ENCODE measurements at regions not wholly inside any gene's neighbourhood (a gene's known extent, or its start where the extent isn't known, plus 50 kb on each side); places are given as distances from the start of the nearest gene placed in this dataset.
A peak's percentile ranks its signal among the peaks of the same experiment; 100 is the strongest.

DNA sequence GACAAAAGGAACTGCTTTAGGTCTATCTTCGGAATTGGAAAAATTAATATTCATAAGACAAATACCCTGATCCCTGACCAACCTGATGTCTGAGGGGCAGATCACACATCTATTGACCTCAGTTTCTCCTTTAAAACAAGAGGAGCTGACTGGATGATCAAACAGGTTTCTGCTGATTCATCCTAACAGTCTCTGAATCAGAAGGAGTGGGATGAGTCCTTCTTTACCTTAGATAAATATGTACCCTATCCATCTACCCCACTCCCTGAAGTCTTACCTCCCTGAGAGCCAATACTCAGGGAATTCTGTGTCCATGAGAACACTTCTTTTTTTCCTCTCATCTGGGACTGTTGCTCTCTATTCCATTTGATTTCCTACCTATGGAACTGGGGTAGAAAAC is 80.3 kb upstream of the CRHR1 start:
- Histone ChIP-seq H3K4me3 (no peak overlapping the region), H3K79me2 (no peaks in the 10 kb centered on the region), H3K9me3 (ENCODE audit: low read depth) (no peaks in the 10 kb centered on the region), H3K9me2 (replicated peaks; ENCODE audit: insufficient read depth) (no peaks in the 10 kb centered on the region), H3K27ac (no peak overlapping the region), H3K27me3 (peaks cover 4% of the 10 kb centered on the region), H3K36me3 (replicated peaks; ENCODE audit: insufficient read depth, low read depth) (no peaks in the 10 kb centered on the region), H2AFZ (no peak overlapping the region), H3K4me2 (no peak overlapping the region), H4K20me1 (ENCODE audit: insufficient read depth, poor library complexity, severe bottlenecking) (no peaks in the 10 kb centered on the region), H3K4me1 (ENCODE audit: insufficient read depth) (no peaks in the 10 kb centered on the region)
- TF ChIP-seq EZH2 (IDR thresholded peaks at IDR 0.05; ENCODE audit: borderline replicate concordance): no peak
- no peak for TF ChIP-seq EZH2phosphoT487 (IDR thresholded peaks at IDR 0.05; ENCODE audit: low read depth, severe bottlenecking, unreplicated experiment)
- TF ChIP-seq, protein P1, sequence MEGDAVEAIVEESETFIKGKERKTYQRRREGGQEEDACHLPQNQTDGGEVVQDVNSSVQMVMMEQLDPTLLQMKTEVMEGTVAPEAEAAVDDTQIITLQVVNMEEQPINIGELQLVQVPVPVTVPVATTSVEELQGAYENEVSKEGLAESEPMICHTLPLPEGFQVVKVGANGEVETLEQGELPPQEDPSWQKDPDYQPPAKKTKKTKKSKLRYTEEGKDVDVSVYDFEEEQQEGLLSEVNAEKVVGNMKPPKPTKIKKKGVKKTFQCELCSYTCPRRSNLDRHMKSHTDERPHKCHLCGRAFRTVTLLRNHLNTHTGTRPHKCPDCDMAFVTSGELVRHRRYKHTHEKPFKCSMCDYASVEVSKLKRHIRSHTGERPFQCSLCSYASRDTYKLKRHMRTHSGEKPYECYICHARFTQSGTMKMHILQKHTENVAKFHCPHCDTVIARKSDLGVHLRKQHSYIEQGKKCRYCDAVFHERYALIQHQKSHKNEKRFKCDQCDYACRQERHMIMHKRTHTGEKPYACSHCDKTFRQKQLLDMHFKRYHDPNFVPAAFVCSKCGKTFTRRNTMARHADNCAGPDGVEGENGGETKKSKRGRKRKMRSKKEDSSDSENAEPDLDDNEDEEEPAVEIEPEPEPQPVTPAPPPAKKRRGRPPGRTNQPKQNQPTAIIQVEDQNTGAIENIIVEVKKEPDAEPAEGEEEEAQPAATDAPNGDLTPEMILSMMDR (IDR thresholded peaks at IDR 0.05; ENCODE audit: poor library complexity): no peak
- WGBS (ENCODE audit: low lambda C conversion rate, missing lambda C conversion rate): 100% methylated on average over 1 of the region's 1 CpG
- no peak for DNase-seq (ENCODE audit: low spot score)

DNA sequence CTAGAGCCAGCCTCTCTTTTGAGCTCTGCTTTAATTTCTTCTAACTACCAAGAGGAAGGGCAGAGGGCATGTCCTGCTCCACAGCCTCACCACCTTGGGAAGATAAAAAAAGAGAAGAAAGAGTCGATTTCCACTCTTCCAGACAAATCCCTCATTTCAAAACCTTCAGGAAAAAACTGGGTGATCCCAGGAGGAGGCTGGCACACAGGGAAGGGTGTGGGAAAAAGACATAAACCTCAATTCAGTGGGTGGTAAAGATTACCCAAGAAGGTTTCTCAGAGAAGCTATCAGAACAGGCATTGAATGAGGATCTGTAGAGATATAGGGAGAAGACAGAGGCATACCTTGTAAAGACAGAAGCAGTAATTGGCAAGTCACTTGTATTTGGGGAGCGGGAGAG is 79.9 kb upstream of the CRHR1 start:
- TF ChIP-seq EZH2 (IDR thresholded peaks at IDR 0.05; ENCODE audit: borderline replicate concordance) (no peak), EZH2phosphoT487 (IDR thresholded peaks at IDR 0.05; ENCODE audit: low read depth, severe bottlenecking, unreplicated experiment) (no peak)
- TF ChIP-seq, protein P1 (IDR thresholded peaks at IDR 0.05; ENCODE audit: poor library complexity): no peak
- peaks cover 4% of the 10 kb centered on the region for H3K27me3 ChIP-seq
- no peaks in the 10 kb centered on the region for H4K20me1 ChIP-seq (ENCODE audit: insufficient read depth, poor library complexity, severe bottlenecking)
- no peaks in the 10 kb centered on the region for H3K79me2 ChIP-seq
- H3K9me2 ChIP-seq (replicated peaks; ENCODE audit: insufficient read depth): no peaks in the 10 kb centered on the region
- no peaks in the 10 kb centered on the region for H3K4me1 ChIP-seq (ENCODE audit: insufficient read depth)
- no peak overlapping the region for H3K4me2 ChIP-seq
- DNase-seq (ENCODE audit: low spot score): no peak
- no peak overlapping the region for H3K27ac ChIP-seq
- H2AFZ ChIP-seq: no peak overlapping the region
- no peak overlapping the region for H3K4me3 ChIP-seq
- H3K9me3 ChIP-seq (ENCODE audit: low read depth): no peaks in the 10 kb centered on the region
- WGBS (ENCODE audit: low lambda C conversion rate, missing lambda C conversion rate): 70% methylated on average over 2 of the region's 2 CpGs
- no peaks in the 10 kb centered on the region for H3K36me3 ChIP-seq (replicated peaks; ENCODE audit: insufficient read depth, low read depth)

GRCh38 chr17:45705123-45706009 is 78.8 kb upstream of the CRHR1 start:
- 60% methylated on average over 5 of the region's 5 CpGs for WGBS (ENCODE audit: low lambda C conversion rate, missing lambda C conversion rate)
- Histone ChIP-seq H3K4me2 (no peak overlapping the region), H4K20me1 (ENCODE audit: insufficient read depth, poor library complexity, severe bottlenecking) (no peaks in the 10 kb centered on the region), H3K79me2 (no peaks in the 10 kb centered on the region), H3K36me3 (replicated peaks; ENCODE audit: insufficient read depth, low read depth) (no peaks in the 10 kb centered on the region), H2AFZ (no peak overlapping the region), H3K4me1 (ENCODE audit: insufficient read depth) (no peaks in the 10 kb centered on the region), H3K4me3 (no peak overlapping the region), H3K27me3 (peaks cover 4% of the 10 kb centered on the region), H3K27ac (peak overlapping the region; percentile 68), H3K9me3 (ENCODE audit: low read depth) (no peaks in the 10 kb centered on the region), H3K9me2 (replicated peaks; ENCODE audit: insufficient read depth) (no peaks in the 10 kb centered on the region)
- TF ChIP-seq EZH2phosphoT487 (IDR thresholded peaks at IDR 0.05; ENCODE audit: low read depth, severe bottlenecking, unreplicated experiment) (no peak), EZH2 (IDR thresholded peaks at IDR 0.05; ENCODE audit: borderline replicate concordance) (no peak)
- TF ChIP-seq, protein P1 (IDR thresholded peaks at IDR 0.05; ENCODE audit: poor library complexity): no peak
- peak; percentile 67 for DNase-seq (ENCODE audit: low spot score)
